Naive thymus-derived CD4-positive, alpha-beta T cell (primary cell): ENCODE measurements at regions not wholly inside any gene's neighbourhood (a gene's known extent, or its start where the extent isn't known, plus 50 kb on each side); places are given as distances from the start of the nearest gene placed in this dataset.
"Not testable (repeated sequence)": the region's sequence is repeated elsewhere in the genome, so short reads cannot be mapped to it uniquely, and the experiment has no call there.

Experiments
- ATAC-seq: fragments of 150-1000 bp; cut with Tn5 transposase; 2 replicates; pipeline ENCODE4 v1.10.0; 2021; ENCODE audit warnings: mild to moderate bottlenecking, moderate library complexity
- CTCF ChIA-PET: fragments of 350-600 bp; sonication (Branson Sonifier 250); formaldehyde crosslinking; loops from one replicate; lab custom pipeline; 2021; ENCODE audit warnings: antibody characterized with exemption; lab: Charles Lee
- POLR2A ChIA-PET: fragments of 350-600 bp; sonication (Branson Sonifier 250); formaldehyde crosslinking; loops from one replicate; lab custom pipeline; 2021; ENCODE audit warnings: antibody characterized with exemption, inconsistent platforms; lab: Charles Lee
- DNase-seq, 9 donors: peaks; one replicate each; pipeline versions ENCODE4 v3.0.0 to v3.0.0-alpha.2; 2020 to 2022; ENCODE audit warnings: mixed read lengths in 1 of 9
- H3K27ac ChIP-seq: one replicate; pipeline ENCODE4 v1.7.0; 2013; ENCODE audit warnings: mild to moderate bottlenecking, low read depth, low read length, moderate library complexity
- H3K27me3 ChIP-seq, 2 donors: one replicate each; pipeline ENCODE4 v1.7.0; 2013; ENCODE audit warnings: low read length in 2 of 2, mild to moderate bottlenecking in 2 of 2, moderate library complexity in 2 of 2; ENCODE audit not compliant: control insufficient read depth in 2 of 2, insufficient read depth in 2 of 2
- H3K36me3 ChIP-seq, 3 experiments: 1 replicate in 2 of 3; 2 replicates in 1 of 3; pipeline ENCODE4 v1.7.0; 2013; ENCODE audit warnings: low read length in 3 of 3, mild to moderate bottlenecking in 3 of 3, moderate library complexity in 1 of 3; ENCODE audit not compliant: insufficient read depth in 3 of 3, control insufficient read depth in 2 of 3
- H3K4me1 ChIP-seq, 2 donors: one replicate each; pipeline ENCODE4 v1.7.0; 2013; ENCODE audit warnings: low read length in 2 of 2, mild to moderate bottlenecking in 2 of 2, moderate library complexity in 1 of 2; ENCODE audit not compliant: control insufficient read depth in 2 of 2, insufficient read depth in 2 of 2
- H3K4me3 ChIP-seq: 2 replicates; pipeline ENCODE4 v1.7.0; 2013; ENCODE audit warnings: mild to moderate bottlenecking, low read length
- H3K9me3 ChIP-seq, 3 experiments: 1 replicate in 2 of 3; 2 replicates in 1 of 3; pipeline ENCODE4 v1.7.0; 2013; ENCODE audit warnings: low read length in 3 of 3; ENCODE audit not compliant: control insufficient read depth in 2 of 3
- H3K27ac Mint-ChIP-seq, 9 donors: one replicate each; pipeline ENCODE4 v1.8.0; 2020 to 2022; ENCODE audit warnings: mixed read lengths in 9 of 9, mild to moderate bottlenecking in 8 of 9, moderate library complexity in 5 of 9, inconsistent platforms in 2 of 9
- H3K27me3 Mint-ChIP-seq, 5 donors: one replicate each; pipeline ENCODE4 v1.8.0; 2021 to 2022; ENCODE audit warnings: mixed read lengths in 5 of 5, mild to moderate bottlenecking in 1 of 5
- H3K36me3 Mint-ChIP-seq, 5 donors: one replicate each; pipeline ENCODE4 v1.8.0; 2020 to 2022; ENCODE audit warnings: mixed read lengths in 5 of 5, mild to moderate bottlenecking in 3 of 5, inconsistent platforms in 1 of 5
- H3K4me1 Mint-ChIP-seq, 7 donors: one replicate each; pipeline ENCODE4 v1.8.0; 2020 to 2022; ENCODE audit warnings: mixed read lengths in 7 of 7, mild to moderate bottlenecking in 3 of 7, inconsistent platforms in 1 of 7
- H3K4me3 Mint-ChIP-seq, 10 donors: one replicate each; pipeline ENCODE4 v1.8.0; 2020 to 2022; ENCODE audit warnings: mild to moderate bottlenecking in 10 of 10, mixed read lengths in 10 of 10, moderate library complexity in 6 of 10, inconsistent platforms in 2 of 10
- H3K9me3 Mint-ChIP-seq, 11 donors: one replicate each; pipeline ENCODE4 v1.8.0; 2020 to 2022; ENCODE audit warnings: mixed read lengths in 11 of 11, mild to moderate bottlenecking in 4 of 11, inconsistent platforms in 1 of 11, moderate library complexity in 1 of 11
- intact Hi-C, 2 donors: fragments of 100-400 bp; cut with micrococcal nuclease; formaldehyde crosslinking; loops; one replicate each; pipeline ENCODE4 v1.15.1; 2023

- no peaks in the 10 kb centered on the region for H3K4me1 ChIP-seq
- DNase-seq (no peak), ATAC-seq (no peak)
- ChIA-PET CTCF (no interaction called here), POLR2A (no interaction called here)
- Mint-ChIP-seq H3K9me3 (peaks cover 0 to 3% (median 0%) of the 10 kb centered on the region in 11 donors), H3K27me3 (peaks cover 38 to 51% (median 45%) of the 10 kb centered on the region in 5 donors), H3K4me3 (no peak overlapping the region), H3K36me3 (no peaks in the 10 kb centered on the region), H3K4me1 (no peaks in the 10 kb centered on the region), H3K27ac (no peak overlapping the region)
- intact Hi-C loops = no loop called here
- no peak overlapping the region for H3K4me3 ChIP-seq
- no peaks in the 10 kb centered on the region for H3K9me3 ChIP-seq
- no peaks in the 10 kb centered on the region for H3K27me3 ChIP-seq
- H3K36me3 ChIP-seq = no peaks in the 10 kb centered on the region
- no peak overlapping the region for H3K27ac ChIP-seq
Observed at GRCh38 chr11:45411228-45411946, 125.2 kb upstream of the SYT13 start.

- intact Hi-C loops = no loop called here
- Mint-ChIP-seq H3K4me3 (no peak overlapping the region), H3K9me3 (peaks cover 0 to 3% (median 0%) of the 10 kb centered on the region in 11 donors), H3K36me3 (no peaks in the 10 kb centered on the region), H3K27ac (no peak overlapping the region), H3K4me1 (no peaks in the 10 kb centered on the region), H3K27me3 (peaks cover 38 to 51% (median 45%) of the 10 kb centered on the region in 5 donors)
- DNase-seq (no peak), ATAC-seq (no peak)
- H3K27me3 ChIP-seq = no peaks in the 10 kb centered on the region
- ChIA-PET CTCF (no interaction called here), POLR2A (no interaction called here)
- H3K36me3 ChIP-seq = no peaks in the 10 kb centered on the region
- no peak overlapping the region for H3K27ac ChIP-seq
- H3K4me1 ChIP-seq = no peaks in the 10 kb centered on the region
- H3K4me3 ChIP-seq = no peak overlapping the region
- H3K9me3 ChIP-seq = no peaks in the 10 kb centered on the region
Observed at GRCh38 chr11:45410391-45411227, 124.5 kb upstream of the SYT13 start.

- CTCF ChIA-PET = no interaction called here
- no peak for ATAC-seq
- no peaks in the 10 kb centered on the region for H3K36me3 Mint-ChIP-seq
- POLR2A ChIA-PET = no interaction called here
- peaks cover 43 to 54% (median 49%) of the 10 kb centered on the region in 5 donors for H3K27me3 Mint-ChIP-seq
- no peaks in the 10 kb centered on the region for H3K4me1 Mint-ChIP-seq
- DNase-seq = no peak
- H3K27ac Mint-ChIP-seq = no peak overlapping the region
- intact Hi-C loops = no loop called here
- no peaks in the 10 kb centered on the region for H3K9me3 ChIP-seq
- peaks cover 0 to 3% (median 0%) of the 10 kb centered on the region in 11 donors for H3K9me3 Mint-ChIP-seq
- no peak overlapping the region for H3K4me3 Mint-ChIP-seq
- no peak overlapping the region for H3K27ac ChIP-seq
- H3K36me3 ChIP-seq = no peaks in the 10 kb centered on the region
- H3K4me1 ChIP-seq = no peaks in the 10 kb centered on the region
- H3K4me3 ChIP-seq = no peak overlapping the region
- no peaks in the 10 kb centered on the region for H3K27me3 ChIP-seq
Observed at GRCh38 chr11:45409587-45409986, 123.4 kb upstream of the SYT13 start.

GRCh38 chr11:45407226-45407625 is 121.1 kb upstream of the SYT13 start:
- H3K36me3 Mint-ChIP-seq = no peaks in the 10 kb centered on the region
- no peak overlapping the region for H3K27ac ChIP-seq
- no peaks in the 10 kb centered on the region for H3K9me3 Mint-ChIP-seq
- H3K36me3 ChIP-seq = no peaks in the 10 kb centered on the region
- H3K4me1 ChIP-seq = no peaks in the 10 kb centered on the region
- no peak overlapping the region for H3K4me3 Mint-ChIP-seq
- peaks cover 34 to 49% (median 38%) of the 10 kb centered on the region in 5 donors for H3K27me3 Mint-ChIP-seq
- no peak for DNase-seq
- H3K4me3 ChIP-seq = no peak overlapping the region
- no peaks in the 10 kb centered on the region for H3K9me3 ChIP-seq
- intact Hi-C loops = no loop called here
- CTCF ChIA-PET = no interaction called here
- no peak overlapping the region for H3K27ac Mint-ChIP-seq
- no peaks in the 10 kb centered on the region for H3K27me3 ChIP-seq
- H3K4me1 Mint-ChIP-seq = no peaks in the 10 kb centered on the region
- POLR2A ChIA-PET = no interaction called here
- ATAC-seq = no peak

GRCh38 chr11:45405916-45406670 is 120.0 kb upstream of the SYT13 start:
- no peak overlapping the region for H3K4me3 Mint-ChIP-seq
- H3K27me3 Mint-ChIP-seq = peaks cover 25 to 43% (median 30%) of the 10 kb centered on the region in 5 donors
- H3K4me1 Mint-ChIP-seq = no peaks in the 10 kb centered on the region
- H3K4me3 ChIP-seq = no peak overlapping the region
- intact Hi-C loops = no loop called here
- no peaks in the 10 kb centered on the region for H3K9me3 ChIP-seq
- ChIA-PET CTCF (no interaction called here), POLR2A (no interaction called here)
- H3K36me3 Mint-ChIP-seq = no peaks in the 10 kb centered on the region
- H3K36me3 ChIP-seq = no peaks in the 10 kb centered on the region
- H3K27ac Mint-ChIP-seq = no peak overlapping the region
- H3K27me3 ChIP-seq = no peaks in the 10 kb centered on the region
- no peak for ATAC-seq
- no peak for DNase-seq
- no peaks in the 10 kb centered on the region for H3K4me1 ChIP-seq
- no peak overlapping the region for H3K27ac ChIP-seq
- no peaks in the 10 kb centered on the region for H3K9me3 Mint-ChIP-seq

GRCh38 chr11:45403521-45403920 is 117.4 kb upstream of the SYT13 start:
- H3K27me3 Mint-ChIP-seq = peaks cover 15 to 40% (median 24%) of the 10 kb centered on the region in 5 donors
- intact Hi-C loops = not testable (repeated sequence)

More at GRCh38 chr11:45403521-45403920, 117.4 kb upstream of the SYT13 start:
- ATAC-seq, H3K36me3 Mint-ChIP-seq, H3K4me1 Mint-ChIP-seq, H3K36me3 ChIP-seq, H3K9me3 ChIP-seq, H3K9me3 Mint-ChIP-seq, CTCF ChIA-PET, DNase-seq, H3K27ac Mint-ChIP-seq, H3K27me3 ChIP-seq, POLR2A ChIA-PET, H3K4me3 Mint-ChIP-seq, H3K27ac ChIP-seq, H3K4me1 ChIP-seq, H3K4me3 ChIP-seq: not testable (repeated sequence)
